Esophagus squamous epithelium (tissue), 4 donors: ENCODE measurements at regions not wholly inside any gene's neighbourhood (a gene's known extent, or its start where the extent isn't known, plus 50 kb on each side); places are given as distances from the start of the nearest gene placed in this dataset.

ENCODE experiments used
- POLR2A ChIP-seq, 4 donors: fragments of 450-650 bp; IDR thresholded peaks; one replicate each; pipeline ENCODE4 v1.6.1; 2017; ENCODE audit warnings: antibody characterized with exemption in 4 of 4, mild to moderate bottlenecking in 4 of 4, moderate library complexity in 3 of 4
- TF ChIP-seq, protein P1 (sequence below), 6 experiments: fragments of 450-650 bp in 4 of 6; fragments of 200-600 bp in 2 of 6; sonication (generic) in 2 of 6; IDR thresholded peaks; one replicate each; pipeline ENCODE4 v1.5.1; 2016 to 2019; ENCODE audit warnings: antibody characterized with exemption in 6 of 6, mild to moderate bottlenecking in 4 of 6, moderate library complexity in 4 of 6

DNA sequence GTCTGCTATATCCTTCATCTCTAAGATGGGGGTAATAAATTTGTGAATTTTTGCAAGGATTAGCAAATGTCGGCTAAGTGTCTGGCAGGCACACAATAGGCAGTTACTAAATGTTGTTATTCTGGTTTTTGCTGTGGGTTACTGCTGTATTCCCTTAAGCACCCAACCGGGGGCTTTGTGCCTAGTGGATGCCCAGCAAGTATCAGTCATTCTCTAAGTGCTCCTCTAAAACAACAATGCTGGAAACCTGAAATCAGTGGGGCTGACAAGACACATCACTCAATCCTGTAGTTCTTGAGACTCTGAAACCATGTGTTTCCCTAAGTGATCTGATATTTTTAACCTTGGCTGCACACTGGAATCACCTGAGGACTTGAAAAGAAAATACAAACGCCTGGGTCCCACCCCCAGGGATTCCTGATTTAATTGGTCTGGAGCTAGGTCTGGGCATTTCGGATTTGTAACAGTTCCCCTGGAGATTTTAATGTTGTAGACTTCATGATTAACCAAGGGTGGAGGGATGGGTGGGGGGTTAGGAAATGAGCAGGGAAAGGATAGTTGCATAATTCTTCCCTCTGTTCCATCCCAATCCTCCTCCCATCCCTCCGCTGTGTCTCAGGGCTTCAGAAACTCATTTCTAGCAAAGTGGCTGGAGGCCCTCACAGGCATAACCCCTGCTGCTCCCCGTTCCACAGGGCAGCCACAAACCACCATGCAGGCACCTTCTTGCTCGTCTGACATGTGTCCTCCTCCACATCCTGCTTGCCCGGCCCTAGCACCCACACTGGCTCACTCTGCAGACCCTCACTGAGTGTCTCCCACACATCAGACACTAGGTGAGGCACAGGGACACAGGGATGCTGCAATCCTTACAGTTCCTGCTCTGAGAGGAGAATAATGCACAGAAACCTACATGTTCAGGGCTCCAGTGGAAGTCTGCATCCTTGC, 61.7 kb upstream of the LYRM9 start:
- TF ChIP-seq POLR2A (IDR thresholded peaks at IDR 0.05): no peak
- TF ChIP-seq, protein P1, sequence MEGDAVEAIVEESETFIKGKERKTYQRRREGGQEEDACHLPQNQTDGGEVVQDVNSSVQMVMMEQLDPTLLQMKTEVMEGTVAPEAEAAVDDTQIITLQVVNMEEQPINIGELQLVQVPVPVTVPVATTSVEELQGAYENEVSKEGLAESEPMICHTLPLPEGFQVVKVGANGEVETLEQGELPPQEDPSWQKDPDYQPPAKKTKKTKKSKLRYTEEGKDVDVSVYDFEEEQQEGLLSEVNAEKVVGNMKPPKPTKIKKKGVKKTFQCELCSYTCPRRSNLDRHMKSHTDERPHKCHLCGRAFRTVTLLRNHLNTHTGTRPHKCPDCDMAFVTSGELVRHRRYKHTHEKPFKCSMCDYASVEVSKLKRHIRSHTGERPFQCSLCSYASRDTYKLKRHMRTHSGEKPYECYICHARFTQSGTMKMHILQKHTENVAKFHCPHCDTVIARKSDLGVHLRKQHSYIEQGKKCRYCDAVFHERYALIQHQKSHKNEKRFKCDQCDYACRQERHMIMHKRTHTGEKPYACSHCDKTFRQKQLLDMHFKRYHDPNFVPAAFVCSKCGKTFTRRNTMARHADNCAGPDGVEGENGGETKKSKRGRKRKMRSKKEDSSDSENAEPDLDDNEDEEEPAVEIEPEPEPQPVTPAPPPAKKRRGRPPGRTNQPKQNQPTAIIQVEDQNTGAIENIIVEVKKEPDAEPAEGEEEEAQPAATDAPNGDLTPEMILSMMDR (IDR thresholded peaks at IDR 0.05): no peak
